HG03139 (cell line): ENCODE measurements at regions not wholly inside any gene's neighbourhood (a gene's known extent, or its start where the extent isn't known, plus 50 kb on each side); places are given as distances from the start of the nearest gene placed in this dataset.
"Not testable (repeated sequence)": the region's sequence is repeated elsewhere in the genome, so short reads cannot be mapped to it uniquely, and the experiment has no call there.

Source experiments
- ATAC-seq: cut with Tn5 transposase; IDR thresholded peaks from one replicate; pipeline ENCODE4 v1.9.1; 2021; ENCODE audit not compliant: unreplicated experiment

GRCh38 chr3:194908496-194908895 is 222.8 kb downstream of the FAM43A start:
- ATAC-seq, result no peak

GRCh38 chr3:194908972-194909371 is 223.3 kb downstream of the FAM43A start:
- ATAC-seq, result no peak

DNA sequence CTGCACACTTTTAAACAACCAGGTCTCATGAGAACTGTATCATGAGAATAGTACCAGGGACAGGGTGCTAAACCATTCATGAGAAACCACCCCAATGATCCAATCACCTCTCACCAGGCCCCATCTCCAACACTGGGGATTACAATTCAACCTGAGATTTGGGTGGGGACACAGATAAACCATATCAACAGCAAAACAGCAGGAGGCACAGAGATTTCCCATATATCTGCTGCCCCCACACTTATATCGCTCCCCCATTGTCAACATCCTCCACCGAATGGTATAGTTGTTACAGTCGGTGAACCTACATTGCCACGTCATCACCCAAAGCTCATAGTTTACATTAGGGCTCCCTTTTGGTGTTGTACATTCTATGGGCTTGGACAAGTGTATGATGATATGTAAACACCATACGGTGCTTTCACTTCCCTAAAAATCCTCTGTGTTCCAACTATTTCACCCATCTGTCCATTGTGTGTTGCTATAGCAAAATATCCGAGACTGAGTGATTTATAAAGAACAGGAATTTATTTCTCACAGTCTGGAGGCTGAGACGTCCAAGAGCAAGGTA is 224.8 kb downstream of the FAM43A start:
- ATAC-seq, result no peak

GRCh38 chr3:194913316-194913715 is 227.6 kb downstream of the FAM43A start:
- no peak for ATAC-seq

- not testable (repeated sequence) for ATAC-seq
Observed at GRCh38 chr3:194924889-194925288, 239.2 kb downstream of the FAM43A start.

DNA sequence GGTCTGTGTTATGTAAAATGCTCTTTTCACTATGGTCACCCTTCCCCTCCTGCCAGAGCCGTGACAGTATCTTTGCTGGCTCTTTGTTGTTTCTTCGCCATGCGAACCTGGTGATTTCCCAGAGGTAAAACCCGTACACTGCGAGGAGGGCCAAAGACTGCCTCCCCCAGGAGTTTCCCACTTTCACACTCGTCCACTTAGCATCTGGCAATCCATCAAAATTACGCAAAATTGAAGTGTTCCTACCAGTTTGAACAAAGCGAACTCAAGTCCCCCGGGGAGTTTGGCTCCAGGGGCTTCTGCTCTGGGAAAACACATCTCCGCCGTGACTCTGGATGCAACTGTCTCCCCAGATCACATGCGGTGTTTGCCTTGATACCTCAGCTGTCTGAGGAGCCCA is 239.9 kb downstream of the FAM43A start:
- ATAC-seq, result no peak

GRCh38 chr3:194928227-194928626 is 242.5 kb downstream of the FAM43A start:
- no peak for ATAC-seq

DNA sequence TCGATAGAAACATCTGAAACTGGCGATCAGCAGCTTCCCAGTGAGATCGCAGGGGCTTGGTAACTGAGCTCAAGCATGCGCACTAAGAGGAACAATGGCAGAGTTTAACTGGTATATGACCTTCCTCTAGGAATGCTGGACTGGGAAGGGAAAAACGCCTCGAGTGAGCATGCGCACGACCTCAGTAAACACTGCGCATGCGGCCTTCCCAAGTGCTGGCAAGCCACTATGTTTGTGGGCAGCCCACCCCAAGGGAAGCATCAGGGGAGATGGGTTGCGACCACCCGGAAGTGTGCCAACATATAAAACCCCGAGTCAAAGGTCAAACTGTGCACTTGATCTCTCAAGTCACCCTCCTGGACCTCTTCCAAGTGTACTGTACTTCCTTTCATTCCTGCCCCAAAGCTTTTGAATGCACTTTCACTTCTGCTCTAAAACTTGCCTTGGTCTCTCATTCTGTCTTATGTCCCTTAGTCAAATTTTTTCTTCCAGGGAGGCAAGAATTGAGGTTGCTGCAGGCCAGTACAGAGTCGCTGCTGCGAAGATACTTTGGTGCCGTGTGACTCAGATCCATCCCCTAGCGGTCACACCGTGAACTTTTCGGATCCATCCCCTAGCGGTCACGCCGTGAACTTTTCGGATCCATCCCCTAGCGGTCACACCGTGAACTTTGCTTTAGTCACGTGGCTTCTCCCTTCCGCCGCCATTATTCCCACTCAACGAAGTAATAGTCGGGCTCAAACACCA is 243.3 kb downstream of the FAM43A start:
- ATAC-seq, result no peak

- ATAC-seq, result no peak
Observed at GRCh38 chr3:194929578-194929960, 243.9 kb downstream of the FAM43A start.

DNA sequence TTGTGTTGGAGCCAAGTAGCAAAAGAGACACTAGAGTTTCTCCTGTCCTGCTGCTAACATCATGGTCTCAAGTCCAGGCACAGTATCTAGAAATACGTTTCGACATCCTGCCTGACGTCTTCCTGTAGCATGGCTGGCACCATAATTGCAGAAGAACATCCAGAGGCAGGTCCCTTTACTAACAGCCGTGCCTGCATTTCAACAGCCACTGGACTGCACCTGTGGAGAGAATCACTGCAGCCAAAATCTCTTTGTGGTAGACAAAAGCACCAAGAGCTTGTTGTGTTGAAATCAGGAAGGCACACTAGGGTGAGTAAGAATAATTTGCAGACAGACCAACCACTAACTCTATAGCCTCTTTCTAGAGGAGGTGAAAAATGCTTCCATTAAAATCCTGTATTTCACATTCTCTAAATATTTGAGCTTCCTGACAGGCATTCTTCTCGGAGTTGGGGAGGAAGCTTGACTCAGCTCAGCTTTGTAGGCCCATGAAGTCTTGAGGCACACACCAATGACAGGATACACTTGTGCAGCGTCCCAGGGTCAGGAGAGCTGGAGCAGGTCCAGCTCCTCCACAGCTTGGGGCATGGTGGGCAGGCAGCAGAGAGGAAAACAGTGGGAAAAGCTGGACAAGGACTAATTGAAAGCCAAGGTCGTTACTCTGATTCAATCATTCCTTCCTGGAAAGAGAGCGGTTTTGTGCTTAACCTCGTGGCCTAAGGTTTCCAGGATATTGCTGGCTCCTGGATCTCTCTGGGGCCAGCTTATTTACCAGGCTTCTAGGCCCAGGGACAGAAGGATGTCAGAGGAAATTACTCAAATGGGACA is 244.9 kb downstream of the FAM43A start:
- no peak for ATAC-seq

DNA sequence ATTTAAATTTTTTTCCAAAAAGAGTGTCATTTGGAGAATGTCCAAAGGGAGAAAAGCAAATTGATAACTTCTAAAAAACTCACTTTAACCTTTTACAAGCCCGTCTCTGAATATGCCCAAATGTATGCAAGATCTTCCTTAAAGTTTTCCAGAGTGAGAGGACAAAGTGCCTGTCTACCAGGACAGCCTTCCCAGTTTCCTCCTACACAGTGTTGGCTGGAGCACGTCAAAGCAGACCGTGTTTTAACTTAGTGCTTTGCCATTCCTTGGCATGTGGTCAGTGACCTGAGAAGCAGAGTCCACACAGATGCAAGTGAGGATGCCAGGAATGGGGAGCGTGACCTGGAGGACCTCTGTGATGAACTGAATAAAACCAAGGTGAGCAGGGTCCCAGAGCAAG is 245.7 kb downstream of the FAM43A start:
- ATAC-seq, result no peak

DNA sequence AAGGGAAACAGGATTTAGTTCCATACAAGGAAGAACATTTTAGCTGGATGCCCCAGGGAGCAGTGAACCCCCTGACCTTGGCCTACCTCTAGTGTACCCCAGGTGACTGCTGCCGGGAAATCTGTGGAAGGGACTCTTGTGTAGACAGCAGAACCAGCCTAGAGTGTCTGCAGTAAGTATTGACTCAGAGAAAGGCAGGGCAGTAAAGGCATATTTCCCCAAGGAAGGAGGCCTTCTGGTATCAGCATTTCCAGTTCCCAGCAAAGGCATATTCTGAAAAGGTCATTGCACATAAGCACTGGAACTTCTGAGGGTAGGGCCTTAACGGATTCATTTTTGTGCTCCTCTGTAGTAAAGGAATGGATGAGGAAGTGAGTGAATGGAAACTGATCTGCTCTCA is 246.2 kb downstream of the FAM43A start:
- ATAC-seq, result no peak

- ATAC-seq, result no peak
Observed at GRCh38 chr3:194933465-194933864, 247.8 kb downstream of the FAM43A start.

DNA sequence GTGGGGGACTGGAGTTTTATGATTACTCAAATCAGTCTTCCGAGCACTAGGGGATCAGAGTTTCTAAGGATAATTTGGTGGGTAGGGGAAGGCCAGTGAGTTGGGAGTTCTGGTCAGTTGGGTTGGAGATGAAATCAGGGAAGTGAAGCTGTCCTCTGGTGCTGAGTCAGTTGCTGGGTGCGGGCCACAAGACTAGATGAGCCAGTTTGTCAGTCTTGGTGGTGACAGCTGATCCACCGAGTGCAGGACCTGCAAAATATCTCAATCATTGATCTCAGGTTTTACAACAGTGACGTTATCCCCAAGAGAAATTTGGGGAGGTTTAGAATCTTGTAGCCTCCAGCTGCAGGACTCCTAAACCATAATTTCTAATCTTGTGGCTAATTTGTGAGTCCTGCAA is 249.4 kb downstream of the FAM43A start:
- ATAC-seq, result no peak

DNA sequence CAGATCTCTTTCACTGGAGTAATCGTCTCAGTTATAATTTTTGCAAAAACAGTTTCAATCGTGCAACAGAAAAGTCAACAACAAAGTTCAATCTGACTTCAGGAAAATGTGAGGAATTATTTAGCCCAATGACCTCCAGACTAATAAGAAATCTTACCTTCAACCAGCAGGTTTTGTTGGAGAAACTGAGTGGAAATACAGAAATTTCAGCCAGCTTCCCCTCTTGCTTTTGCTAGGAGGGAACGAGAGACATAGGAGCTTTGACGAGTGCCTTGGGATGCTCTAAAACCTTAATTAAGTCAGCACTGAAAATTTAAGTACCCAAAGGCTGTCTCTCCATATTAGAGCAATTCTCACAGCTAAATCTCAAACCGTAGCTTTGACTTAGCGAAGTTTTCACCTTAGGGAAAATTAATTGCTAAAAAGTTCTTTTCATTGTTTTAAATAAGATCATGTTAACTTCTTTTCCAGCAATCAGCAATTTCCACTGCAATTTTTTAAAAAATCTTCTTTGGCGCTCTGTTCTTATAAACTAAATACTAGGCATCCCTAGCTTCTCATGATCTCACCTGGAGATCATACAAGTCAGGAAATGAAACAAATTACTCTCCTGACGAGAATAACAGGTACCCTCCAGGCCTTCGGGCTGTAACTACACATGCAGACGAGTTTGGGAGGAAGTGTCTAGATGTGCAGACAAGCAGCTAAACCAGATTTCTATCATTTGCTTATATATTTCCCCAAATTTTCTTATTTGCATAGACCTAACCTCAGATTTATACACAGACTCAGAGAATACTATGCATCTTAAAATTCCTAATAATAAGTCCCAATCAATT is 250.2 kb downstream of the FAM43A start:
- ATAC-seq, result no peak

DNA sequence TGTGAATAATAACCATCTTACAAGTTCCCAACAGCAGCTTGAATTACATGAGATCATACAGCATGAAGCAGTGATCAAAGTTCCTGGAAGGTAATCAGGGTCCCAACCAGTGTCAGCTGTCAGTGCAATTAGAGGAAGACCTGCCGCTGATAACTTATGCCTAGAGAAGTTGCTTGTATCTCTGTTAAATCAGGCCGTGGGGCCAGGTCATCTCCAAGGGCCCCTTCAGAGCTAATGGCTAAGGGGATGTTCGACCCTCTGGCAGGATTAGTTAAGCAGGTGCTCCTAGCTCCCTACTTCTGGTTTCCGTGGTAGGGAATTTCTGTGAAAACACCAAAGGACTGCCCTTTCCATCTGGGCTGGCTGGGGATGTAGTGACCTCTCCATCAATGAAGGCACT is 251.0 kb downstream of the FAM43A start:
- ATAC-seq, result no peak

DNA sequence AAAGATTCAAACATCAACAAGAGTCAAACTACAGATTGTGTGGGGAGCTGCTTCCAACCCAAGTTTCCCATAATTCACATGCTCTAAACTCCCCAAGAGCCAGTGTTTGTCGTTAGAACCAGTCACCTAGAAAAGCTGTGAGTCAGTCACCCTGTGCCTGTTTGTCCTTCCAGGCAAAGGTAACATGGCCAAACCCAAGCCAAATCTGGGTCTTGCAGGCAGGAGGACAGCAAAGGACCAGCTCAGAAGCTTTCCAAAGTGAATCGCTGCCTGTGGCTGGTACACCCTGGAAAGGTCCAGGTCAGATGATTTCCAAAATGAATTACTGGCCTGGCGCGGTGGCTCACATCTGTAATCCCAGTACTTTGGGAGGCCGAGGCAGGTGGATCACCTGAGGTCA is 251.5 kb downstream of the FAM43A start:
- ATAC-seq, result no peak

GRCh38 chr3:194937882-194938321 is 252.2 kb downstream of the FAM43A start:
- ATAC-seq, result no peak

DNA sequence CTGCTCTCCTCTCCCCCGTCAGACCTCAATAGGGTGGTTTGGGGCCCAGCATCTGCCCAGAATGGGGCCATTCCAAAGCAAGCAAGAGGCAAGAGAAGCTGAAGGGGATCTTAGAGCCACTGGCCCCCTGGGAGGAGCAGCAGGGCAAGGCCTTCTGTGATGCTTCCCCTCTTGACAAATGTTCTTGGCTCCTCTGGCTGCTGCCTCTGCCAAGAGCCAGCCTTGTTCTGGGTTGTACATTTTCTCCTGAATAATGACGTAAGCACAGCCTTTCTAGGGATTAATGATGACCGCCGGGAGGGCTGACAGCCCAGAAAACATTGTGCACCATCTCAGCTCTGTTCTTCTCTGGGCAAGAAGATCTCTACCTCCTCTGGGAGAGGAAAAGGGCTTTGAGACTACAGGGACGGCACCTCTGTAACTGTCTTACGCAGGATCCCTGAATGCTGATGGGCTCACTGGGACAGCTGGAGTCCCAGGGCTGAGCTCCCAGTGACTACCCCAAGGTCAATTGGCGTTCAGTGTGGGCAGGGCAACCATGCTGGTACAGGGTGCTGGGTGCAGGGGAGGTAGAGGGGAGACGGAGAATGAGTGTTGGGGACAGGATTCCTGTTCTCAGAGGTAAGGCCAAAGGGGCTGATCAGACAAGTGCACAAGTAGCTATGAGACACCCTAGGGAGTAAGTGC is 253.3 kb downstream of the FAM43A start:
- no peak for ATAC-seq

DNA sequence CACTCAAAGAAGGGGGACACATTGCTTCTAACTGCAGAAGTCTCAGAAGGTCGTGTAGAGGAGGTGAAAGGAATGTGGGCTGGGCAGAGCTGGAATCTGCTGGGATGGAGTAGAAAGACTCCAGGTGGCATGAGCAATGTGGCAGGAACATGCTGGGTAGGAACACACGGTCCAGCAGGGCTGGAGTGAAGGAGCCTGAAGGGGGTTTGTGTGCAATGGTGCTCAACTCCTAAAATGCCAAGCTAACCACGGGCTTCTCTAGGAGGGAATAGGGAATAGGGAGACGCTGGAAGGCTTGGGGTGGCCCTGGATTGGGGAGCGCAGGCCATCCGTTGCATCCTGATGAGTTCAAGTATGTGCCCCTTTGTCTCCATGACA is 253.8 kb downstream of the FAM43A start:
- ATAC-seq, result no peak
